ENCODE measurements at regions not wholly inside any gene's neighbourhood (a gene's known extent, or its start where the extent isn't known, plus 50 kb on each side); places are given as distances from the start of the nearest gene placed in this dataset.

DNA sequence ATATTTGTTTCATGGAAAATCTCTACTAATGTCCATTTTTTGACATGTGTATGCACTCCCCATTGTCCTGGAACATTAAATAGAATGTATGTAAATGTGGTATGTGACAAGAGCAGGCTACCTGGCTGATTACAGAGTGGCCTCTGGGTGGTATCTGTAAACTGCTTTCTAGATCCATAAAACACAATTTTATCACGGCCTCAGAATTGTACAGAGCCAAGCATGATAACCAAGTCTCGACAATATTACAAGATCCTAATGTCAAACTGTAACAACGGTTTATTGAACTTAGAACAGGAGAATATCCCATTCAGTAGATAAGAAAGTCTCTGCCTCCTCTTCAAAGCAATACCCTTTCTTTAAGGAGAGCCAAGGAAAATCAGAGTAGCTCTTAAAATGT is 212.4 kb downstream of the PCDH7 start:
- no peaks in the 10 kb centered on the region for H3K27me3 Mint-ChIP-seq (ENCODE audit: unreplicated experiment)
- CTCF ChIA-PET, result no interaction called here
- no peak overlapping the region for H3K4me3 Mint-ChIP-seq (ENCODE audit: low read depth, unreplicated experiment)
- H3K27ac Mint-ChIP-seq (ENCODE audit: unreplicated experiment), result no peak overlapping the region
- BruUV-seq (replicated peaks), result no TSS peak
- intact Hi-C loops (cut with micrococcal nuclease; ENCODE audit: unreplicated experiment), result no loop called here
- no peak for DNase-seq
- no peaks in the 10 kb centered on the region for H3K36me3 Mint-ChIP-seq (ENCODE audit: insufficient read depth, unreplicated experiment)
- H3K4me1 Mint-ChIP-seq (ENCODE audit: low read depth, unreplicated experiment), result peaks cover 10% of the 10 kb centered on the region
- no peak for TF ChIP-seq CTCF (IDR thresholded peaks at IDR 0.05; ENCODE audit: unreplicated experiment)
- no peaks in the 10 kb centered on the region for H3K9me3 Mint-ChIP-seq (ENCODE audit: low read depth, unreplicated experiment)

DNA sequence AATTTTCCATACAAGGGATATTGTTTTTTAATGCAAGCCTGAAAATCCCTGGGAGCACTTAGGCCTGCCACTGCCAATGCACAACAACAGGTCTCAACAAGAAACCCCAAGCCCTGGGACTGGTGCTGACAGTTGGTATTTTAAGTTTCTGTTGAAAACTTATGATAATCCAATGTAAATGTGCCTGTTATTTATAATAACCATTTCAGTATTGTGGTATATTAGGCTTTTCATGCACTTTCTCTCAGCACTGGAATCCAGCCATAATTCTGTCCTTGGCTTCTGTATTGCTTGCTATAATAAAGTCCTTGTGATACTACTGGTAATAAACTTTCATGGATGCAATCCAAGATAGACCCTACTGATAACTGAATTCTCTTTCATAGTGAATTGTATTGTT is 218.9 kb downstream of the PCDH7 start:
- no peak for TF ChIP-seq CTCF (IDR thresholded peaks at IDR 0.05; ENCODE audit: unreplicated experiment)
- no peaks in the 10 kb centered on the region for H3K27me3 Mint-ChIP-seq (ENCODE audit: unreplicated experiment)
- no peak for DNase-seq
- no peak overlapping the region for H3K27ac Mint-ChIP-seq (ENCODE audit: unreplicated experiment)
- H3K9me3 Mint-ChIP-seq (ENCODE audit: low read depth, unreplicated experiment), result no peaks in the 10 kb centered on the region
- peaks cover 21% of the 10 kb centered on the region for H3K4me1 Mint-ChIP-seq (ENCODE audit: low read depth, unreplicated experiment)
- BruUV-seq (replicated peaks), result no TSS peak
- CTCF ChIA-PET, result interaction anchor here (0.7 kb wide), 1 partner anchor 185 kb away, joined by 3 read pairs; no protein-coding TSS in a partner anchor
- no peaks in the 10 kb centered on the region for H3K36me3 Mint-ChIP-seq (ENCODE audit: insufficient read depth, unreplicated experiment)
- no peak overlapping the region for H3K4me3 Mint-ChIP-seq (ENCODE audit: low read depth, unreplicated experiment)
- intact Hi-C loops (cut with micrococcal nuclease; ENCODE audit: unreplicated experiment), result no loop called here

DNA sequence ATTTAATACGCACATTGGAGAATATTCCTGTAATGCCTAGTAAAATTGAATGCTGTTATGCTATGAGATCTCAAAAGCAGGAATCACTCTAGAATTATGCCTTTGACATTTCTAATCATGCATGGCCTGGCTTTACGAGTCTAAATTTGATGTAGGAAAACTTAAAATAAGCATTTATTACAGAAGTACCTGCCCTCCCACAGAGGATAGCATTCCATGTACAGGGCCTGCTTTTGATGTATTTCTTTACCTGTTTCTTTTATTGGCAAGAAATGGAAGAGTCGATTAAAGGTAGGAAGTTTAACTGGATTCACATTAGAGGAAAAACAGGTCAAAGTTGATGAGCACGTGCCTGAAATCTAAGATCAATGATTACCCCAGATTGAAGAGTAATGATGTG is 219.5 kb downstream of the PCDH7 start:
- no peak for DNase-seq
- no TSS peak for BruUV-seq (replicated peaks)
- Mint-ChIP-seq H3K9me3 (ENCODE audit: low read depth, unreplicated experiment) (no peaks in the 10 kb centered on the region), H3K27ac (ENCODE audit: unreplicated experiment) (no peak overlapping the region), H3K4me1 (ENCODE audit: low read depth, unreplicated experiment) (peaks cover 22% of the 10 kb centered on the region), H3K27me3 (ENCODE audit: unreplicated experiment) (no peaks in the 10 kb centered on the region), H3K4me3 (ENCODE audit: low read depth, unreplicated experiment) (no peak overlapping the region), H3K36me3 (ENCODE audit: insufficient read depth, unreplicated experiment) (no peaks in the 10 kb centered on the region)
- intact Hi-C loops (cut with micrococcal nuclease; ENCODE audit: unreplicated experiment), result no loop called here
- TF ChIP-seq CTCF (IDR thresholded peaks at IDR 0.05; ENCODE audit: unreplicated experiment), result no peak
- CTCF ChIA-PET, result no interaction called here

DNA sequence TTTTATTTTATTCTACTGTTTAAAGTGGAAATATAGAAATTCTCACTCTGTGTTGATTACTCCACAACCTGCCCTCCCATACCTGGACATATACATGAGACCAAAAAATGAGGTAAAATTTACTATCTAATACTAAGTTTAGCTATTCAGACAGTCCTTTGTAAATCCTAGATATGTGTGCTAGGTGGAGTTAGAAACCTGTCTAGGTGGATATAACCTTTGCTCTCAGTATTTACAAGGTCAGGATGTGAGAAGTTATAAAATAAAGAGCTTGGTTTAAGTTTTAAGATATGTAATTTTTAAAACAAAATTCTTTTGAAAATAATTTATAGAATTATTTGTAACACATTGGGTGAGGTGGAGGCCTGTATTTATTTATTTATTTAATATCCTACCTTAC is 221.5 kb downstream of the PCDH7 start:
- intact Hi-C loops (cut with micrococcal nuclease; ENCODE audit: unreplicated experiment), result no loop called here
- Mint-ChIP-seq H3K4me1 (ENCODE audit: low read depth, unreplicated experiment) (peaks cover 32% of the 10 kb centered on the region), H3K27me3 (ENCODE audit: unreplicated experiment) (no peaks in the 10 kb centered on the region), H3K9me3 (ENCODE audit: low read depth, unreplicated experiment) (no peaks in the 10 kb centered on the region), H3K36me3 (ENCODE audit: insufficient read depth, unreplicated experiment) (no peaks in the 10 kb centered on the region), H3K4me3 (ENCODE audit: low read depth, unreplicated experiment) (no peak overlapping the region), H3K27ac (ENCODE audit: unreplicated experiment) (no peak overlapping the region)
- DNase-seq, result no peak
- CTCF ChIA-PET, result no interaction called here
- no peak for TF ChIP-seq CTCF (IDR thresholded peaks at IDR 0.05; ENCODE audit: unreplicated experiment)
- no TSS peak for BruUV-seq (replicated peaks)

DNA sequence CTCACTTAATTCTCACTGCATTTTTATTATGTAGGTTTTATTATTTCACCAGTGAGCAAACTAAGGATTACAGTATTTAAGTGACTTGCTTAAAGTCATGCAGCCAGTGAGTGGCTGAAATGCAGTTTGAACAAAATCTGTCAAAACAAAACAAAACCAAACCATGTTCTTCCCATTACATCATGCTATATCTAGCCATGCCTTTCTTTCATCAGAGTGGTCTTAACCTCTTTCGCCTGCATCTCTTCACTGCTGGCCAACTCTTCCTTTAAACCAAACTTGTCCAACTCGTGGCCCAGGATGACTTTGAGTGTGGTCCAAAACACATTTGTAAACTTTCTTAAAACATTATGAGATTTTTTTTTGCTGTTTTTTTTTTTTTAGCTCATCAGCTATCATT is 223.2 kb downstream of the PCDH7 start:
- no peak for DNase-seq
- no TSS peak for BruUV-seq (replicated peaks)
- H3K4me3 Mint-ChIP-seq (ENCODE audit: low read depth, unreplicated experiment), result no peak overlapping the region
- H3K9me3 Mint-ChIP-seq (ENCODE audit: low read depth, unreplicated experiment), result no peaks in the 10 kb centered on the region
- no peak for TF ChIP-seq CTCF (IDR thresholded peaks at IDR 0.05; ENCODE audit: unreplicated experiment)
- H3K27me3 Mint-ChIP-seq (ENCODE audit: unreplicated experiment), result no peaks in the 10 kb centered on the region
- H3K36me3 Mint-ChIP-seq (ENCODE audit: insufficient read depth, unreplicated experiment), result no peaks in the 10 kb centered on the region
- CTCF ChIA-PET, result no interaction called here
- H3K4me1 Mint-ChIP-seq (ENCODE audit: low read depth, unreplicated experiment), result peaks cover 43% of the 10 kb centered on the region
- intact Hi-C loops (cut with micrococcal nuclease; ENCODE audit: unreplicated experiment), result no loop called here
- H3K27ac Mint-ChIP-seq (ENCODE audit: unreplicated experiment), result no peak overlapping the region

Measured in Calu3 (cell line).